GM12875 (cell line): ENCODE measurements at regions not wholly inside any gene's neighbourhood (a gene's known extent, or its start where the extent isn't known, plus 50 kb on each side); places are given as distances from the start of the nearest gene placed in this dataset.
"Not testable (repeated sequence)": the region's sequence is repeated elsewhere in the genome, so short reads cannot be mapped to it uniquely, and the experiment has no call there.

Source experiments
- H3K4me3 ChIP-seq: one replicate; pipeline ENCODE4 v1.5.1; 2011; ENCODE audit warnings: low read depth, low read length, control low read depth
- CTCF ChIP-seq: IDR thresholded peaks from 2 replicates; pipeline ENCODE4 v1.5.1; 2011; ENCODE audit warnings: low read depth, mild to moderate bottlenecking, control low read depth, inconsistent platforms, low read length, moderate library complexity, borderline replicate concordance; ENCODE audit not compliant: insufficient read depth

- not testable (repeated sequence) for H3K4me3 ChIP-seq
Observed at GRCh38 chr2:181737302-181737701, 57.0 kb upstream of the NEUROD1 start.

- 0 out of 2 replicates have a peak, but pooled peaks have one; percentile 26 for TF ChIP-seq CTCF
- no peak overlapping the region for H3K4me3 ChIP-seq
Observed at GRCh38 chr2:181738074-181738473, 57.8 kb upstream of the NEUROD1 start.

GRCh38 chr2:181738563-181738962 is 58.2 kb upstream of the NEUROD1 start:
- H3K4me3 ChIP-seq: no peak overlapping the region
- TF ChIP-seq CTCF: no peak

DNA sequence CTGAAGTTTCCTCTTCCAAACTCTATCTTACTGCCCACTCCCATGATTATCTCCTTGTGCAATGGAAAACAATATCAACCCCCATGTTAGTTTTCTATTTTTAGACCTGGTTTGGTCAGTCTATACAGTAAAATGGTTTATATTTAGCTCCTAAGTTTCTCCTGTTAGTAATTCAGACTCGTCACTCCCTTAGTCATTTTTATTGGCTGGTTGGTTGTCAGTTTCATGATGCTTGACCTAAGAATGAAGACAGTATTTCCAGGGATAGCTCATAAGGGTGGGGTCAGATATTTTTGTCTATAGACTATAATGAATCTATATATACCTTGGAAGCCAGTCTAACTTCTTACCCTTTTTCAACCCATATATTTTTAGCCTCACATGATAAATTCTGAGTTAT is 61.4 kb upstream of the NEUROD1 start:
- no peak for TF ChIP-seq CTCF
- no peak overlapping the region for H3K4me3 ChIP-seq

DNA sequence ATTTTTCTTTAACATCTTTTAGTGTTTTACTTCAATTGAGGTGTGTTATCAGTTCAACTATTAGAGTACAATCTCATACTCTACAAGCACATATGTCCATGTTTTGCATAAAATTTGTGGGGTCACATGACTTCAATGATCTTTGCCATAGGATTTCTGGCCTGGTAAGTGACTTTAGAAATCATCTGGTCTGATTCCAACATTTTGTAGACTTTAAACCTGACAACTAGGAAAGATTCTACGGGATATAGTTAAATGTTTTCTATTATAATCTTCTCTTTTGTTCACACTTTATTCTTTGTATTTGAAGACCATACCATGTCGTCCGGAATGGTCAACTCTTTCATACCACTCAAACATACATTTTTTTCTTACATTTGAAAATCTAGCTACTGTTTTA is 62.0 kb upstream of the NEUROD1 start:
- no peak overlapping the region for H3K4me3 ChIP-seq
- TF ChIP-seq CTCF: no peak

- peak; percentile 39; the same call in 1 of the 2 replicates for TF ChIP-seq CTCF
- H3K4me3 ChIP-seq: no peak overlapping the region
Observed at GRCh38 chr2:181742922-181743722, 62.8 kb upstream of the NEUROD1 start.

- H3K4me3 ChIP-seq: no peak overlapping the region
Observed at GRCh38 chr2:181743723-181744031, 63.4 kb upstream of the NEUROD1 start.

More at GRCh38 chr2:181743723-181744031, 63.4 kb upstream of the NEUROD1 start:
- no peak for TF ChIP-seq CTCF
